Gastrocnemius medialis (tissue), 4 donors: ENCODE measurements at regions not wholly inside any gene's neighbourhood (a gene's known extent, or its start where the extent isn't known, plus 50 kb on each side); places are given as distances from the start of the nearest gene placed in this dataset.

Experiments used
- ATAC-seq, 2 donors: fragments of 150-250 bp; one replicate each; pipeline ENCODE4 v1.9.1; 2016
- DNase-seq, 2 donors: peaks; one replicate each; pipeline ENCODE4 v3.0.0-alpha.2; 2019
- H3K27ac ChIP-seq, 4 donors: fragments of 200-600 bp; sonication (generic); 1 replicate in 1 of 4; 2 replicates in 3 of 4; pipeline ENCODE4 v1.5.1; 2016 to 2018; ENCODE audit warnings: mild to moderate bottlenecking in 2 of 4, moderate library complexity in 1 of 4
- H3K27me3 ChIP-seq, 3 donors: fragments of 200-600 bp; sonication (generic) in 2 of 3; 1 replicate in 1 of 3; 2 replicates in 2 of 3; pipeline versions ENCODE4 v1.5.1 to v1.6.0; 2016 to 2019; ENCODE audit warnings: mild to moderate bottlenecking in 1 of 3, moderate library complexity in 1 of 3
- H3K36me3 ChIP-seq, 2 donors: fragments of 200-600 bp; sonication (generic) in 1 of 2; one replicate each; pipeline ENCODE4 v1.5.1; 2017 to 2018
- H3K4me1 ChIP-seq, 2 donors: fragments of 200-600 bp; sonication (generic) in 1 of 2; one replicate each; pipeline ENCODE4 v1.5.1; 2016 to 2017; ENCODE audit warnings: mild to moderate bottlenecking in 2 of 2
- H3K4me3 ChIP-seq, 4 donors: fragments of 200-600 bp; sonication (generic) in 3 of 4; 1 replicate in 1 of 4; 2 replicates in 3 of 4; pipeline ENCODE4 v1.5.1; 2016 to 2019; ENCODE audit warnings: mild to moderate bottlenecking in 2 of 4
- H3K9me3 ChIP-seq, 3 donors: fragments of 200-600 bp; sonication (generic) in 2 of 3; 1 replicate in 1 of 3; 2 replicates in 2 of 3; pipeline ENCODE4 v1.5.1; 2016 to 2019
- POLR2A ChIP-seq, 2 donors: fragments of 450-650 bp; IDR thresholded peaks; one replicate each; pipeline ENCODE4 v1.6.1; 2017; ENCODE audit warnings: antibody characterized with exemption in 2 of 2, mild to moderate bottlenecking in 2 of 2, moderate library complexity in 2 of 2
- in situ Hi-C, 4 donors: fragments of 200-750 bp; cut with MboI; loops; one replicate each; pipeline versions ENCODE4 v1.15.0 to v1.8.0; 2017; ENCODE audit warnings: low sequenced_read_pairs in 4 of 4
- intact Hi-C: fragments of 100-400 bp; cut with DNase I; formaldehyde crosslinking; loops from one replicate; pipeline ENCODE4 v1.15.1; 2023; ENCODE audit warnings: low total_unique reads
- TF ChIP-seq, protein P1 (sequence below), 5 experiments: fragments of 450-650 bp in 3 of 5; fragments of 200-600 bp in 2 of 5; sonication (generic) in 2 of 5; IDR thresholded peaks in 4 of 5; conservative IDR thresholded peaks in 1 of 5; 1 replicate in 4 of 5; 2 replicates in 1 of 5; pipeline ENCODE4 v1.5.1; 2016 to 2019; ENCODE audit warnings: antibody characterized with exemption in 5 of 5, mild to moderate bottlenecking in 3 of 5, moderate library complexity in 3 of 5

DNA sequence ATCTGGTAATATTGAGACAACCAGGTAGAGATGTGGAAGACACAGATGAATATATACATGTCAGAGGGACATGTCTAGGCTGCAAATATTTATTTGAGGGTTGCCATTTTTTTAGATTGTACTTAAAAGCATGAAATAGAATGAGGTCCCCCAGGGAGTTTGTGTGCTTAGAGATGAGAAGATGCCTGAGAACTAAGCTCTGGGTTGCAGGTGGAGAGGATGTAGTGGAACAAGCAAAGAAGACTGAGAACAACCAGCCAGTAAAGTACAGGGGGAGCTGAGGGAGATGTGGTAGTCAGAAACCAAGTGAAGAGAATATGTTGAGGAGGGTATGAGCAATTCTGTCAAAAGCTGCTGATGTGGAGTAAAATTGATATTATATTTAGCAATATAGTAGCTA lies 95.6 kb upstream of the UNC5C start:
- no peaks in the 10 kb centered on the region for H3K4me1 ChIP-seq
- no peak overlapping the region for H3K27ac ChIP-seq
- H3K4me3 ChIP-seq = no peak overlapping the region
- intact Hi-C loops (no loop called here), in situ Hi-C loops (no loop called here)
- H3K36me3 ChIP-seq = no peaks in the 10 kb centered on the region
- H3K27me3 ChIP-seq = no peaks in the 10 kb centered on the region
- H3K9me3 ChIP-seq = no peaks in the 10 kb centered on the region
- ATAC-seq (no peak), DNase-seq (no peak)
- TF ChIP-seq, protein P1, sequence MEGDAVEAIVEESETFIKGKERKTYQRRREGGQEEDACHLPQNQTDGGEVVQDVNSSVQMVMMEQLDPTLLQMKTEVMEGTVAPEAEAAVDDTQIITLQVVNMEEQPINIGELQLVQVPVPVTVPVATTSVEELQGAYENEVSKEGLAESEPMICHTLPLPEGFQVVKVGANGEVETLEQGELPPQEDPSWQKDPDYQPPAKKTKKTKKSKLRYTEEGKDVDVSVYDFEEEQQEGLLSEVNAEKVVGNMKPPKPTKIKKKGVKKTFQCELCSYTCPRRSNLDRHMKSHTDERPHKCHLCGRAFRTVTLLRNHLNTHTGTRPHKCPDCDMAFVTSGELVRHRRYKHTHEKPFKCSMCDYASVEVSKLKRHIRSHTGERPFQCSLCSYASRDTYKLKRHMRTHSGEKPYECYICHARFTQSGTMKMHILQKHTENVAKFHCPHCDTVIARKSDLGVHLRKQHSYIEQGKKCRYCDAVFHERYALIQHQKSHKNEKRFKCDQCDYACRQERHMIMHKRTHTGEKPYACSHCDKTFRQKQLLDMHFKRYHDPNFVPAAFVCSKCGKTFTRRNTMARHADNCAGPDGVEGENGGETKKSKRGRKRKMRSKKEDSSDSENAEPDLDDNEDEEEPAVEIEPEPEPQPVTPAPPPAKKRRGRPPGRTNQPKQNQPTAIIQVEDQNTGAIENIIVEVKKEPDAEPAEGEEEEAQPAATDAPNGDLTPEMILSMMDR (IDR thresholded peaks at IDR 0.05 in 4 of 5, conservative IDR thresholded peaks at IDR 0.05 in 1 of 5) = no peak
- TF ChIP-seq POLR2A (IDR thresholded peaks at IDR 0.05) = no peak

DNA sequence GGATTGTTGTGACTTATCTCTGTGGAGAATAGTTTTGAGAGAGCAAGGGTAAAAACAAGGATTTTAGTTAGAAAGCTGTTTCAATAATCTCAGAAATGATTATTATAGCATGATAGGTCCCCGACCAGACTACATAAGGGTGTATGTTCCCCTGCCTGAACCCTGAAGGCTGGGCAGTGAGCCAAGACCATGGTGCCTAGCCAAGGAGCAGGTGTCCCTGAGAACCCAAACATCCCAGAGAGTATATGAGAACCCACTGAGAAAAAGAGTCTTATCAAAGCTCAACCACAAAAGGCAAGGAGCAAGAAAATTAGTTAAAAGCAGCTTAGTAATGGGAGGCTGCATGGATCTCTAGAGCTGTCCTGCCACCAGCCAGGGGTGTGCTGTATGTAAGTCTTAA lies 94.9 kb upstream of the UNC5C start:
- intact Hi-C loops = no loop called here
- TF ChIP-seq, protein P1 (IDR thresholded peaks at IDR 0.05 in 4 of 5, conservative IDR thresholded peaks at IDR 0.05 in 1 of 5) = no peak
- TF ChIP-seq POLR2A (IDR thresholded peaks at IDR 0.05) = no peak
- H3K4me1 ChIP-seq = no peaks in the 10 kb centered on the region
- H3K9me3 ChIP-seq = no peaks in the 10 kb centered on the region
- no peak overlapping the region for H3K4me3 ChIP-seq
- no peak overlapping the region for H3K27ac ChIP-seq
- ATAC-seq (no peak), DNase-seq (no peak)
- H3K27me3 ChIP-seq = no peaks in the 10 kb centered on the region
- in situ Hi-C loops = no loop called here
- no peaks in the 10 kb centered on the region for H3K36me3 ChIP-seq

DNA sequence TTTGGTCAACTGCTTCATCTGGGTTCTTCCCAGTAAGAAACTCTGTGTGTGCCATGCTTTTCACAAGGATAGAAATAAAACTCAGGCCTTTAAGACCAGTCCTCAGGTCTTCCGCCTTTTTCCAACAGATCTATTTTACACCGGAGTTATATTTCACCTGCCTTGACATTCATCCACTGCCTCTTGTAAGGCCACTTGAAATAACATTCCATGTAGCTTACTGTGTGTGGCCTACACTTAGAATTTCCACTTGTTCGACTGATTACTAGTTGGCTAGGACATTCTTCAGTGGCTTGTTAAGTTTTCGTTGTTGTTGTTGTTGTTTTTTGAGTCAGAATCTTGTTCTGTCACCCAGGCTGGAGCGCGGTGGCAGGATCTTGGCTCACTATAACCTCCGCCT lies 92.8 kb upstream of the UNC5C start:
- ATAC-seq = no peak

DNA sequence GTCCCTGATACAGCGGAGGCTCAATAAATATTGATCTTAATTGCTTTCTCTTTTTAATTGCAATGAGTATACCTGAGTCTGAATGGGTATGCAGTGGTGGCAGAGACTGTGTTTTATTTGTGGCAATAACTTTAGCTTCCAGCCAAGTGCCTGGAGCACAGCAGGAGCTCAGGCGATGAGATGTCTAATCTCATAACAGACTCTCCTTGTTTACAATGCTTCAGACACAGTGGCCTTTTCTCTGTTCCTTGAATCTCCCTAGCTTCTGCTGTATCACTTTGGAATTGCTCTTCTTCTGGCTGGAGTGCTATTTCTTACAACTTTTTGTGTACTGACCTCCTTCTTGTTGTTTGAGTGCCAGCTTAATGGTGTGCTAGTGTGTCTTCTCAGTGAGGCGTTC lies 91.5 kb upstream of the UNC5C start:
- no peak overlapping the region for H3K27ac ChIP-seq
- no peak overlapping the region for H3K4me3 ChIP-seq
- intact Hi-C loops (no loop called here), in situ Hi-C loops (no loop called here)
- H3K36me3 ChIP-seq = no peaks in the 10 kb centered on the region
- H3K9me3 ChIP-seq = no peaks in the 10 kb centered on the region
- TF ChIP-seq, protein P1 (IDR thresholded peaks at IDR 0.05 in 4 of 5, conservative IDR thresholded peaks at IDR 0.05 in 1 of 5) = no peak
- no peak for TF ChIP-seq POLR2A (IDR thresholded peaks at IDR 0.05)
- ATAC-seq (no peak), DNase-seq (no peak)
- H3K27me3 ChIP-seq = no peaks in the 10 kb centered on the region
- H3K4me1 ChIP-seq = no peaks in the 10 kb centered on the region

More for the DNA sequence above, 92.8 kb upstream of the UNC5C start:
- in situ Hi-C loops = no loop called here
- no peak for DNase-seq
- H3K36me3 ChIP-seq = no peaks in the 10 kb centered on the region
- H3K27ac ChIP-seq = no peak overlapping the region
- H3K4me3 ChIP-seq = no peak overlapping the region
- no peaks in the 10 kb centered on the region for H3K4me1 ChIP-seq
- TF ChIP-seq, protein P1 (IDR thresholded peaks at IDR 0.05 in 4 of 5, conservative IDR thresholded peaks at IDR 0.05 in 1 of 5) = no peak
- TF ChIP-seq POLR2A (IDR thresholded peaks at IDR 0.05) = no peak
- no peaks in the 10 kb centered on the region for H3K9me3 ChIP-seq
- intact Hi-C loops = no loop called here
- no peaks in the 10 kb centered on the region for H3K27me3 ChIP-seq

DNA sequence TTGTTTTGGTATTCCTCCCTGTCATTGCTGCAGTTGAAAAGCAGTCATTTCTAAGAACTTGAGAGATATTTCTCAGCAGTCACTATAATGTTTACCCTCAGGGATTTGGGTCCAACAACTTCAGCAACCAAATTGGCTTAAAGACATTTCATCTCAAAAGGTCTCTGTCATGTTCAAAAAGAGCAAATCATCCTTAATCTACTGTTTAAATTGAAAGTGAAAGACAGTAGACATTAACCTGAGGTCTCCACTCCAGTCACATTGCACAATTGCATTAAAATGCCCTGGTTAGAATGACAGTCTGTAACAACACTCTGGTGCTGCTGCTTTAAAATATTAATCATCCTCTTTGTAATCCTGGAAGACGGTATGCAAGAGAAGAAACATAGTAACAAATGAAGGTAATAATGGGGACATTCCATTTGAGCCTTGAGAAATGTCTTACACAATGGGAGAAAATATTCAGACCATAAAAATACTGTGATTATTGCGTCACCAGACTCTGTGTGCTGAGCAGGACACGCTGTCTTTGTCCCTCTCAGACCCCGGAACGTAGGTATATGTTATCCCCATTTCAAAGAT lies 90.2 kb upstream of the UNC5C start:
- no peaks in the 10 kb centered on the region for H3K36me3 ChIP-seq
- H3K9me3 ChIP-seq = no peaks in the 10 kb centered on the region
- in situ Hi-C loops = no loop called here
- H3K4me3 ChIP-seq = no peak overlapping the region
- intact Hi-C loops = no loop called here
- no peak for TF ChIP-seq POLR2A (IDR thresholded peaks at IDR 0.05)
- TF ChIP-seq, protein P1 (IDR thresholded peaks at IDR 0.05 in 4 of 5, conservative IDR thresholded peaks at IDR 0.05 in 1 of 5) = no peak
- DNase-seq (no peak), ATAC-seq (peak in 1 of 2 donors; percentile 52)
- H3K27me3 ChIP-seq = no peaks in the 10 kb centered on the region
- no peak overlapping the region for H3K27ac ChIP-seq
- H3K4me1 ChIP-seq = no peaks in the 10 kb centered on the region
